H1 (cell line): ENCODE measurements at regions not wholly inside any gene's neighbourhood (a gene's known extent, or its start where the extent isn't known, plus 50 kb on each side); places are given as distances from the start of the nearest gene placed in this dataset.

Experiments
- CTCF ChIA-PET: fragments of 300-600 bp; sonication (Branson Sonifier 250); formaldehyde crosslinking; loops from one replicate; lab custom pipeline; 2021; ENCODE audit not compliant: partially characterized antibody; lab: Charles Lee
- POLR2A ChIA-PET: fragments of 300-600 bp; sonication (Branson Sonifier 250); formaldehyde crosslinking; loops from one replicate; lab custom pipeline; 2021; ENCODE audit warnings: inconsistent platforms; ENCODE audit not compliant: partially characterized antibody; lab: Charles Lee
- DNase-seq, 2 experiments: peaks; one replicate each; pipeline versions ENCODE4 v3.0.0 to v3.0.0-alpha.2; 2010 to 2022; ENCODE audit warnings: low spot score in 2 of 2, low read depth in 1 of 2, mixed read lengths in 1 of 2
- FAIRE-seq: peaks from 2 replicates; lab custom pipeline; 2011; peaks lifted over from hg19 to GRCh38; lab: Jason Lieb, UNC
- H2AFZ ChIP-seq: 2 replicates; pipeline ENCODE4 v1.8.1; 2012; ENCODE audit warnings: low read length, inconsistent platforms
- H2AK5ac ChIP-seq: 2 replicates; pipeline ENCODE4 v1.6.1; 2013; ENCODE audit warnings: low read depth, low read length
- H2BK120ac ChIP-seq: replicated peaks from 2 replicates; pipeline ENCODE3; 2013; ENCODE audit warnings: low read depth, low read length, inconsistent platforms
- H2BK12ac ChIP-seq: 2 replicates; pipeline ENCODE4 v1.6.1; 2013; ENCODE audit warnings: low read depth, low read length
- H2BK15ac ChIP-seq: 2 replicates; pipeline ENCODE4 v1.6.1; 2013; ENCODE audit warnings: low read length
- H2BK20ac ChIP-seq: 2 replicates; pipeline ENCODE4 v1.6.1; 2013; ENCODE audit warnings: low read length
- H2BK5ac ChIP-seq: 2 replicates; pipeline ENCODE4 v1.6.1; 2013; ENCODE audit warnings: low read depth, low read length
- H3K14ac ChIP-seq: 2 replicates; pipeline ENCODE4 v1.6.1; 2013; ENCODE audit warnings: inconsistent platforms; ENCODE audit not compliant: insufficient read length
- H3K18ac ChIP-seq: 2 replicates; pipeline ENCODE4 v1.6.1; 2013; ENCODE audit warnings: low read length; ENCODE audit errors: extremely low read depth
- H3K23ac ChIP-seq: 2 replicates; pipeline ENCODE4 v1.6.1; 2013; ENCODE audit warnings: inconsistent platforms; ENCODE audit not compliant: insufficient read length
- H3K23me2 ChIP-seq: 2 replicates; pipeline ENCODE4 v1.6.1; 2013; ENCODE audit warnings: low read depth, low read length
- H3K27ac ChIP-seq: 2 replicates; pipeline ENCODE4 v1.6.1; 2011; ENCODE audit warnings: low read depth, low read length, inconsistent platforms
- H3K27me3 ChIP-seq, 4 experiments: replicated peaks in 1 of 4; 1 replicate in 1 of 4; 2 replicates in 3 of 4; pipeline versions ENCODE4 v1.6.1 to v1.8.1; 2011 to 2013; ENCODE audit warnings: low read length in 3 of 4, mild to moderate bottlenecking in 3 of 4, inconsistent platforms in 2 of 4, mixed read lengths in 2 of 4, moderate library complexity in 1 of 4; ENCODE audit not compliant: control insufficient read depth in 3 of 4, insufficient read depth in 3 of 4; ENCODE audit errors: extremely low read depth in 1 of 4
- H3K36me3 ChIP-seq, 4 experiments: 2 replicates each; pipeline versions ENCODE4 v1.6.1 to v1.8.1; 2011 to 2013; ENCODE audit warnings: mild to moderate bottlenecking in 4 of 4, low read length in 3 of 4, moderate library complexity in 2 of 4, control low read depth in 1 of 4, inconsistent platforms in 1 of 4; ENCODE audit not compliant: insufficient read depth in 4 of 4, control insufficient read depth in 2 of 4
- H3K4ac ChIP-seq: replicated peaks from 2 replicates; pipeline ENCODE3; 2013; ENCODE audit warnings: low read length, low read depth, mixed read lengths, inconsistent platforms; ENCODE audit not compliant: insufficient read length
- H3K4me1 ChIP-seq, 4 experiments: replicated peaks in 1 of 4; 1 replicate in 1 of 4; 2 replicates in 3 of 4; pipeline versions ENCODE4 v1.6.1 to v1.8.1; 2011 to 2013; ENCODE audit warnings: low read length in 3 of 4, inconsistent platforms in 2 of 4, mixed read lengths in 1 of 4; ENCODE audit not compliant: insufficient read depth in 4 of 4, control insufficient read depth in 3 of 4
- H3K4me2 ChIP-seq, 2 experiments: 2 replicates each; pipeline versions ENCODE4 v1.6.1 to v1.8.1; 2011 to 2013; ENCODE audit warnings: low read depth in 2 of 2, low read length in 2 of 2, control low read depth in 1 of 2, inconsistent platforms in 1 of 2, mild to moderate bottlenecking in 1 of 2; ENCODE audit not compliant: insufficient read depth in 1 of 2
- H3K4me3 ChIP-seq, 4 experiments: fragments of 200-600, 300-600 bp in 1 of 4; sonication (generic), shearing (Covaris generic), sonication (Bioruptor Twin) in 1 of 4; 2 replicates each; pipeline versions ENCODE4 v1.5.1 to v1.8.1; 2011 to 2016; ENCODE audit warnings: low read length in 4 of 4, low read depth in 3 of 4, control low read depth in 2 of 4, inconsistent platforms in 2 of 4, mild to moderate bottlenecking in 2 of 4, mixed read lengths in 1 of 4, moderate library complexity in 1 of 4; ENCODE audit not compliant: insufficient read depth in 2 of 4; ENCODE audit errors: extremely low read depth in 1 of 4
- H3K56ac ChIP-seq: replicated peaks from 2 replicates; pipeline ENCODE3; 2013; ENCODE audit warnings: low read depth, mild to moderate bottlenecking, mixed read lengths, low read length, inconsistent platforms; ENCODE audit not compliant: insufficient read length
- H3K79me1 ChIP-seq: 2 replicates; pipeline ENCODE4 v1.6.1; 2013; ENCODE audit warnings: low read depth, low read length, control low read depth
- H3K79me2 ChIP-seq, 2 experiments: 2 replicates each; pipeline versions ENCODE4 v1.6.1 to v1.8.1; 2012 to 2013; ENCODE audit warnings: low read length in 2 of 2, mild to moderate bottlenecking in 2 of 2, inconsistent platforms in 1 of 2; ENCODE audit not compliant: insufficient read depth in 2 of 2, control insufficient read depth in 1 of 2
- H3K9ac ChIP-seq, 4 experiments: replicated peaks in 1 of 4; 1 replicate in 1 of 4; 2 replicates in 3 of 4; pipeline versions ENCODE4 v1.6.1 to v1.8.1; 2011 to 2013; ENCODE audit warnings: low read depth in 3 of 4, low read length in 3 of 4, control low read depth in 2 of 4, mild to moderate bottlenecking in 2 of 4, moderate library complexity in 2 of 4, inconsistent platforms in 1 of 4; ENCODE audit errors: extremely low read depth in 1 of 4
- H3K9me3 ChIP-seq, 2 experiments: 2 replicates each; pipeline versions ENCODE4 v1.6.1 to v1.8.1; 2012 to 2013; ENCODE audit warnings: mild to moderate bottlenecking in 2 of 2, moderate library complexity in 2 of 2, control low read depth in 1 of 2, inconsistent platforms in 1 of 2, low read depth in 1 of 2, low read length in 1 of 2, mixed read lengths in 1 of 2; ENCODE audit not compliant: insufficient read depth in 2 of 2
- H4K20me1 ChIP-seq, 2 experiments: replicated peaks in 1 of 2; 2 replicates each; pipeline versions ENCODE3 to v1.8.1; 2011 to 2013; ENCODE audit warnings: inconsistent platforms in 2 of 2, low read length in 2 of 2, mild to moderate bottlenecking in 1 of 2; ENCODE audit not compliant: insufficient read depth in 2 of 2, control insufficient read depth in 1 of 2
- H4K5ac ChIP-seq: 2 replicates; pipeline ENCODE4 v1.6.1; 2013; ENCODE audit warnings: low read length, low read depth, mixed read lengths, inconsistent platforms; ENCODE audit not compliant: insufficient read length
- H4K8ac ChIP-seq: 2 replicates; pipeline ENCODE4 v1.8.0; 2013; ENCODE audit warnings: mild to moderate bottlenecking, moderate library complexity, low read length, inconsistent platforms; ENCODE audit not compliant: insufficient read depth; ENCODE audit errors: extremely low read depth
- H4K91ac ChIP-seq: replicated peaks from 2 replicates; pipeline ENCODE3; 2013; ENCODE audit warnings: low read length, mixed read lengths, inconsistent platforms; ENCODE audit not compliant: insufficient read length
- CREB1 ChIP-seq: IDR thresholded peaks from 2 replicates; pipeline ENCODE4 v1.6.1; 2012; ENCODE audit warnings: inconsistent platforms
- GABPA ChIP-seq: IDR thresholded peaks from 2 replicates; pipeline ENCODE4 v1.6.1; 2011; ENCODE audit warnings: mild to moderate bottlenecking, low read length, moderate library complexity, borderline replicate concordance; ENCODE audit not compliant: insufficient read depth
- HDAC2 ChIP-seq, 2 experiments: fragments of 300-600 bp in 1 of 2; sonication (generic) in 1 of 2; IDR thresholded peaks; 2 replicates each; pipeline ENCODE4 v1.6.1; 2011 to 2012; ENCODE audit warnings: low read depth in 2 of 2, low read length in 2 of 2, mild to moderate bottlenecking in 2 of 2, moderate library complexity in 2 of 2, borderline replicate concordance in 1 of 2, inconsistent platforms in 1 of 2
- HDAC6 ChIP-seq: IDR thresholded peaks from one replicate; pipeline ENCODE4 v1.7.1; 2012; ENCODE audit warnings: low read depth, mild to moderate bottlenecking, inconsistent platforms, low read length, moderate library complexity
- JUN ChIP-seq: IDR thresholded peaks from 2 replicates; pipeline ENCODE4 v1.6.1; 2011; ENCODE audit warnings: low read depth, mild to moderate bottlenecking, improper control_type of control experiment, low read length
- KDM1A ChIP-seq: fragments of 200-600, 300-600 bp; sonication (generic); IDR thresholded peaks from 2 replicates; pipeline ENCODE4 v1.7.1; 2016; ENCODE audit warnings: mild to moderate bottlenecking, low read length, borderline replicate concordance
- KDM5A ChIP-seq: fragments of 200-600 bp; IDR thresholded peaks from 2 replicates; pipeline ENCODE4 v1.7.1; 2012; ENCODE audit warnings: mild to moderate bottlenecking, low read length, inconsistent platforms, mixed read lengths
- RBBP5 ChIP-seq: IDR thresholded peaks from 2 replicates; pipeline ENCODE4 v1.7.1; 2012; ENCODE audit warnings: low read depth, mild to moderate bottlenecking, inconsistent platforms, low read length, moderate library complexity, borderline replicate concordance
- RFX5 ChIP-seq: IDR thresholded peaks from 2 replicates; pipeline ENCODE4 v1.6.1; 2011; ENCODE audit warnings: low read depth, low read length, improper control_type of control experiment, borderline replicate concordance
- RNF2 ChIP-seq: fragments of 200-900, 300-1000 bp; sonication (generic); IDR thresholded peaks from 2 replicates; pipeline ENCODE4 v1.7.1; 2016; ENCODE audit warnings: borderline replicate concordance, low read depth, mild to moderate bottlenecking, antibody characterized with exemption, low read length; ENCODE audit not compliant: poor library complexity, severe bottlenecking; ENCODE audit errors: missing control alignments
- RXRA ChIP-seq: IDR thresholded peaks from 2 replicates; pipeline ENCODE4 v1.6.1; 2011; ENCODE audit warnings: low read depth, mild to moderate bottlenecking, low read length, moderate library complexity; ENCODE audit not compliant: insufficient read depth
- SIRT6 ChIP-seq: IDR thresholded peaks from one replicate; pipeline ENCODE4 v1.7.1; 2012; ENCODE audit warnings: low read length, inconsistent platforms
- TEAD4 ChIP-seq: IDR thresholded peaks from 2 replicates; pipeline ENCODE4 v1.6.1; 2012; ENCODE audit warnings: low read depth, low read length, inconsistent platforms, mixed read lengths
- YY1 ChIP-seq: IDR thresholded peaks from 2 replicates; pipeline ENCODE4 v1.6.1; 2011; ENCODE audit warnings: low read depth, mild to moderate bottlenecking, low read length
- WGBS, 2 experiments: shearing (Covaris generic) in 1 of 2; methylation state at CpG; one replicate each; pipeline versions ENCODE4 v1.1.6 to v1.1.7; 2013 to 2015; ENCODE audit warnings: low lambda C conversion rate in 2 of 2, mixed read lengths in 2 of 2, inconsistent platforms in 1 of 2, low coverage in 1 of 2, missing lambda C conversion rate in 1 of 2; ENCODE audit not compliant: insufficient replicate concordance in 2 of 2, insufficient coverage in 1 of 2, insufficient read length in 1 of 2; ENCODE audit errors: extremely low coverage in 1 of 2, missing lambda C conversion rate in 1 of 2; 5-methylcytosine and 5-hydroxymethylcytosine counted together

GRCh38 chr4:157514711-157515110, 294.2 kb downstream of the GRIA2 start:
- no peak overlapping the region for H2BK12ac ChIP-seq
- H4K5ac ChIP-seq = no peak overlapping the region
- H3K14ac ChIP-seq = no peak overlapping the region
- 57% methylated on average over 3 of the region's 3 CpGs; no CpG with 5 or more reads in 1 of the 2 experiments for WGBS, 2 experiments
- CTCF ChIA-PET = interaction anchor here (0.6 to 2.9 kb wide), 25 partner anchors 10 to 466 kb away, joined by 3 to 30 read pairs (median 4); no protein-coding TSS in a partner anchor
- H3K4me2 ChIP-seq = no peak overlapping the region
- no peak overlapping the region for H2BK5ac ChIP-seq
- FAIRE-seq (peak; percentile 62), DNase-seq (peak; percentile 39 to 70)
- H3K4me1 ChIP-seq = no peaks in the 10 kb centered on the region
- no peak overlapping the region for H2BK20ac ChIP-seq
- no peaks in the 10 kb centered on the region for H4K20me1 ChIP-seq
- H4K91ac ChIP-seq = no peak overlapping the region
- no peak overlapping the region for H2BK120ac ChIP-seq
- H3K23me2 ChIP-seq = no peaks in the 10 kb centered on the region
- H2AK5ac ChIP-seq = no peak overlapping the region
- H3K4ac ChIP-seq = no peak overlapping the region
- no peak overlapping the region for H3K56ac ChIP-seq
- H3K9me3 ChIP-seq = no peaks in the 10 kb centered on the region
- H2AFZ ChIP-seq = peak overlapping the region; percentile 84
- H3K4me3 ChIP-seq = no peak overlapping the region
- H3K36me3 ChIP-seq = no peaks in the 10 kb centered on the region
- no peak overlapping the region for H4K8ac ChIP-seq
- H3K79me1 ChIP-seq = no peaks in the 10 kb centered on the region
- no peak overlapping the region for H3K27ac ChIP-seq
- H3K27me3 ChIP-seq = no peaks in the 10 kb centered on the region
- H3K23ac ChIP-seq = no peak overlapping the region
- no peak overlapping the region for H3K18ac ChIP-seq
- H3K9ac ChIP-seq = no peak overlapping the region
- H3K79me2 ChIP-seq = no peaks in the 10 kb centered on the region
- no peak overlapping the region for H2BK15ac ChIP-seq
- POLR2A ChIA-PET = no interaction called here
- TF ChIP-seq HDAC6 (no peak), RFX5 (no peak), JUN (no peak), HDAC2 (IDR thresholded peaks at IDR 0.05; ENCODE audit: borderline replicate concordance in 1 of 2, low read depth in 2 of 2, low read length in 2 of 2) (no peak), RNF2 (no peak), KDM1A (no peak), KDM5A (no peak), GABPA (no peak), TEAD4 (no peak), YY1 (0 out of 2 replicates have a peak, but pooled peaks have one; percentile 34), RBBP5 (no peak), RXRA (no peak), SIRT6 (no peak), CREB1 (no peak)
